Astrocyte of the cerebellum (primary cell): ENCODE measurements at regions not wholly inside any gene's neighbourhood (a gene's known extent, or its start where the extent isn't known, plus 50 kb on each side); places are given as distances from the start of the nearest gene placed in this dataset.

ENCODE experiments used
- DNase-seq: peaks from one replicate; pipeline ENCODE4 v3.0.0-alpha.2; 2011; ENCODE audit warnings: low read depth
- H3K4me3 ChIP-seq: 2 replicates; pipeline ENCODE4 v1.5.1; 2011; ENCODE audit warnings: mild to moderate bottlenecking, low read depth, low read length, moderate library complexity
- in situ Hi-C: cut with HindIII; loops from 2 replicates; pipeline ENCODE4 v1.10.0; 2017; ENCODE audit warnings: low sequenced_read_pairs
- TF ChIP-seq, protein P1 (sequence below): IDR thresholded peaks from 2 replicates; pipeline ENCODE4 v1.5.1; 2012; ENCODE audit warnings: low read length, low read depth, moderate library complexity, mild to moderate bottlenecking; ENCODE audit errors: missing control alignments

- peak; percentile 48 for DNase-seq
- in situ Hi-C loops: no loop called here
- no peak overlapping the region for H3K4me3 ChIP-seq
- TF ChIP-seq, protein P1, sequence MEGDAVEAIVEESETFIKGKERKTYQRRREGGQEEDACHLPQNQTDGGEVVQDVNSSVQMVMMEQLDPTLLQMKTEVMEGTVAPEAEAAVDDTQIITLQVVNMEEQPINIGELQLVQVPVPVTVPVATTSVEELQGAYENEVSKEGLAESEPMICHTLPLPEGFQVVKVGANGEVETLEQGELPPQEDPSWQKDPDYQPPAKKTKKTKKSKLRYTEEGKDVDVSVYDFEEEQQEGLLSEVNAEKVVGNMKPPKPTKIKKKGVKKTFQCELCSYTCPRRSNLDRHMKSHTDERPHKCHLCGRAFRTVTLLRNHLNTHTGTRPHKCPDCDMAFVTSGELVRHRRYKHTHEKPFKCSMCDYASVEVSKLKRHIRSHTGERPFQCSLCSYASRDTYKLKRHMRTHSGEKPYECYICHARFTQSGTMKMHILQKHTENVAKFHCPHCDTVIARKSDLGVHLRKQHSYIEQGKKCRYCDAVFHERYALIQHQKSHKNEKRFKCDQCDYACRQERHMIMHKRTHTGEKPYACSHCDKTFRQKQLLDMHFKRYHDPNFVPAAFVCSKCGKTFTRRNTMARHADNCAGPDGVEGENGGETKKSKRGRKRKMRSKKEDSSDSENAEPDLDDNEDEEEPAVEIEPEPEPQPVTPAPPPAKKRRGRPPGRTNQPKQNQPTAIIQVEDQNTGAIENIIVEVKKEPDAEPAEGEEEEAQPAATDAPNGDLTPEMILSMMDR: no peak
These were observed 270.3 kb upstream of the RORA start for GRCh38 chr15:61499376-61499775.

DNA sequence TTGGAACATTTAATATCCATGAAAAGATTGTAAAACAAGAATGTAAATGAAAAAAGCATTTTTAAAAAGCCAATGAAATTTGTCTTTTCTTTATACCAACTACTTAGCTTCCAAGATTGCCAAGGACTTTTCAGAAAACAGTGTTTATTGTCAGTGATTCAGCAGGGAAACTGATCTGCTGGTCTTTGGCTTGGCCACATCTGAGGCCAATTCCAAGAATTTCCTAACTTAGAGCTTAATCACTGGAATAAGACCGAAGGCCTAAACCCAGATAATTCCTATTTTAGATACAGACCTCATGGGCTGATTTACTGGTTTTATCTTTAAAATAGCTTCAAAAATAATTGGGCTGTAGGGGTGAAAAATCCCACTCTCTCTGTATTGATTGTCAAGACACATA, 260.5 kb upstream of the RORA start:
- TF ChIP-seq, protein P1: no peak
- no peak overlapping the region for H3K4me3 ChIP-seq
- DNase-seq: no peak
- in situ Hi-C loops: no loop called here

DNA sequence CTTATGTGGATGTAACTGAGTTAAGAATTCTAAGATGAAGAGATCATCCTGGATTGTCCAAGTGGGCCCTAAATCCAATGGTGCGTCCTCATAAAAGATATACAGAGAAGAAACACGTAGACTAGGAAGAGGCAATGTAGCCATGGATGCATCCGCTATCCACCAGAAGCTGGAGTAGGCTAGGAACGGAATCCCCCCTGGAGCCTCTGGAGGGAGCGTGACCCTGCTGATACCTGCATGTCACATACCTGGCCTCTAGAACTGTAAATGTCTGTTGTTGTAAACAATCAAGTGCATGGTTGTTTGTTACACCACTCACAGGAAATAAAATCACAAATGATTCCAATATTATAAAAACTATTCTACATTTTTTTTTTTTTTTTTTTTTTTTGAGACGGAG, 254.5 kb upstream of the RORA start:
- DNase-seq: no peak
- H3K4me3 ChIP-seq: no peak overlapping the region
- TF ChIP-seq, protein P1: no peak
- in situ Hi-C loops: no loop called here

DNA sequence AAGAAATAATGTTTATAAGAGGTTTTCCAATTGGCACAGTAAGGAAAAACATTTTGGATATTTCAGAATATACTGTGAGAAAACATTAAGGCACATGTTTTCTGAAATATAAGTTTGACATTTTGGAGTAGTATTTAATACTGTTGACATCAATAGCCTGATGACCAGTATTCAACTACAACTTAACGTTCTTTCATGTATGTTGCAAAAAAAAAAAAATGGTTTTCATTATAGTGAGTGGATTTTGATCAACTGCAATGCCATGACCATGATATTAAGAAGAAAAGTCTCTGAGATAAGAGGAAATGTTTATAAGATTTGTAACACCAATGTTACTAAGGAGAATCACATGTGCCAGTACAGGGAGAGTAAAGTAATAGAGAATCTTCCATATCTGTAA, 252.8 kb upstream of the RORA start:
- no peak for DNase-seq
- H3K4me3 ChIP-seq: no peak overlapping the region
- TF ChIP-seq, protein P1: no peak
- in situ Hi-C loops: no loop called here

GRCh38 chr15:61480863-61481262, 251.8 kb upstream of the RORA start:
- DNase-seq: no peak
- TF ChIP-seq, protein P1: no peak
- in situ Hi-C loops: no loop called here
- H3K4me3 ChIP-seq: no peak overlapping the region

- in situ Hi-C loops: no loop called here
- no peak for DNase-seq
- TF ChIP-seq, protein P1: no peak
- H3K4me3 ChIP-seq: no peak overlapping the region
These were observed 251.2 kb upstream of the RORA start for GRCh38 chr15:61480295-61480694.

DNA sequence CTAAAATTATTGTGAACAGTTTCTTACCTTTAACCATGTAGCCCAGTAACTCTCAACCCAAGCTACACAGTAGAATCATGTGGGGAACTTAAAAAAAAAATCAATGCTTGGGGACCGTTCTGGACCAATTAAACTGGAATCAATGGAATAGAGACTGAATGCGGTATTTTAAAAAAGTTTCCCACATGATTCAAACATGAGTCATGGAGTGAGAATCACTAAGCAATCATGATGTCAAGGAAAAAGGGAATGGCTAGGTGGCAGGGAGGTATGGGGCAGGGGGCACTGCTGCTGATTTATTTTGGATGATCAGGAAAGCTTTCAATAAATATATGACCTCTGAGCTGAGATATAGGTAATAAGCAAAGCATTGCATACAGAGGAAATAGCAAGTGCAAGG, 250.5 kb upstream of the RORA start:
- TF ChIP-seq, protein P1: no peak
- in situ Hi-C loops: loop anchor here (5.0 kb wide), 1 partner anchor 87 kb away; no protein-coding TSS in a partner anchor
- no peak overlapping the region for H3K4me3 ChIP-seq
- DNase-seq: no peak
